NCI-H345 treated with DMSO at 0.1 percent for 48 hours (cell line): ENCODE measurements at regions not wholly inside any gene's neighbourhood (a gene's known extent, or its start where the extent isn't known, plus 50 kb on each side); places are given as distances from the start of the nearest gene placed in this dataset.

Source experiments
- DNase-seq: peaks from one replicate; lab custom pipeline; 2025; ENCODE audit not compliant: unreplicated experiment; lab: John Stamatoyannopoulos, UW

- no peak for DNase-seq
These were observed 172.0 kb upstream of the LRIG1 start for GRCh38 chr3:66672830-66673229.

- no peak for DNase-seq
These were observed 172.5 kb upstream of the LRIG1 start for GRCh38 chr3:66673293-66673692.

- no peak for DNase-seq
These were observed 174.5 kb upstream of the LRIG1 start for GRCh38 chr3:66675366-66675765.

- DNase-seq: no peak
These were observed 191.4 kb upstream of the LRIG1 start for GRCh38 chr3:66692042-66692765.

GRCh38 chr3:66692766-66693150 is 191.9 kb upstream of the LRIG1 start:
- no peak for DNase-seq

GRCh38 chr3:66693461-66694031 is 192.7 kb upstream of the LRIG1 start:
- DNase-seq: no peak

GRCh38 chr3:66702126-66702525 is 201.3 kb upstream of the LRIG1 start:
- no peak for DNase-seq

GRCh38 chr3:66703501-66703900 is 202.7 kb upstream of the LRIG1 start:
- no peak for DNase-seq

- DNase-seq: no peak
These were observed 204.3 kb upstream of the LRIG1 start for GRCh38 chr3:66705076-66705475.

GRCh38 chr3:66706890-66707289 is 206.1 kb upstream of the LRIG1 start:
- no peak for DNase-seq

- no peak for DNase-seq
These were observed 208.7 kb upstream of the LRIG1 start for GRCh38 chr3:66709532-66709931.

- no peak for DNase-seq
These were observed 211.4 kb upstream of the LRIG1 start for GRCh38 chr3:66712210-66712609.

- DNase-seq: no peak
These were observed 213.1 kb upstream of the LRIG1 start for GRCh38 chr3:66713921-66714320.

GRCh38 chr3:66715806-66716205 is 215.0 kb upstream of the LRIG1 start:
- DNase-seq: no peak

- no peak for DNase-seq
These were observed 217.0 kb upstream of the LRIG1 start for GRCh38 chr3:66717806-66718205.

GRCh38 chr3:66719796-66720356 is 219.1 kb upstream of the LRIG1 start:
- DNase-seq: no peak

GRCh38 chr3:66720508-66720907 is 219.7 kb upstream of the LRIG1 start:
- DNase-seq: no peak

GRCh38 chr3:66722675-66723074 is 221.9 kb upstream of the LRIG1 start:
- no peak for DNase-seq

GRCh38 chr3:66723231-66723630 is 222.4 kb upstream of the LRIG1 start:
- DNase-seq: no peak

GRCh38 chr3:66729687-66730393 is 229.0 kb upstream of the LRIG1 start:
- no peak for DNase-seq

- no peak for DNase-seq
These were observed 238.0 kb upstream of the LRIG1 start for GRCh38 chr3:66738625-66739365.
